GM20431 (cell line): ENCODE measurements at regions not wholly inside any gene's neighbourhood (a gene's known extent, or its start where the extent isn't known, plus 50 kb on each side); places are given as distances from the start of the nearest gene placed in this dataset.
"Not testable (repeated sequence)": the region's sequence is repeated elsewhere in the genome, so short reads cannot be mapped to it uniquely, and the experiment has no call there.

Experiments used
- in situ Hi-C: fragments of 300-500 bp; cut with MseI, MboI; formaldehyde crosslinking; loops from one replicate; pipeline ENCODE4 v1.15.0; 2020; ENCODE audit warnings: low sequenced_read_pairs; ENCODE audit not compliant: unreplicated experiment

GRCh38 chr9:31937737-31938136, 446.7 kb upstream of the ACO1 start:
- in situ Hi-C loops = not testable (repeated sequence)

- in situ Hi-C loops = no loop called here
Measured at GRCh38 chr9:31950756-31951155, 433.7 kb upstream of the ACO1 start.

GRCh38 chr9:31958572-31958971, 425.9 kb upstream of the ACO1 start:
- in situ Hi-C loops = no loop called here

- in situ Hi-C loops = no loop called here
Measured at GRCh38 chr9:31969552-31969951, 414.9 kb upstream of the ACO1 start.

- in situ Hi-C loops = no loop called here
Measured at GRCh38 chr9:31983895-31984294, 400.5 kb upstream of the ACO1 start.

- in situ Hi-C loops = no loop called here
Measured at GRCh38 chr9:31996331-31996730, 388.1 kb upstream of the ACO1 start.

- in situ Hi-C loops = no loop called here
Measured at GRCh38 chr9:32004431-32005076, 379.9 kb upstream of the ACO1 start.

GRCh38 chr9:32010322-32010721, 374.1 kb upstream of the ACO1 start:
- in situ Hi-C loops = no loop called here

GRCh38 chr9:32011049-32011448, 373.4 kb upstream of the ACO1 start:
- in situ Hi-C loops = no loop called here

GRCh38 chr9:32015795-32016194, 368.6 kb upstream of the ACO1 start:
- in situ Hi-C loops = no loop called here

GRCh38 chr9:32045513-32045912, 338.9 kb upstream of the ACO1 start:
- in situ Hi-C loops = no loop called here

GRCh38 chr9:32067261-32067660, 317.2 kb upstream of the ACO1 start:
- in situ Hi-C loops = no loop called here

- in situ Hi-C loops = no loop called here
Measured at GRCh38 chr9:32069169-32069813, 315.2 kb upstream of the ACO1 start.

- in situ Hi-C loops = no loop called here
Measured at GRCh38 chr9:32069969-32070368, 314.5 kb upstream of the ACO1 start.

- in situ Hi-C loops = no loop called here
Measured at GRCh38 chr9:32072570-32072969, 311.9 kb upstream of the ACO1 start.

- in situ Hi-C loops = no loop called here
Measured at GRCh38 chr9:32092031-32092430, 292.4 kb upstream of the ACO1 start.

GRCh38 chr9:32117291-32117690, 267.2 kb upstream of the ACO1 start:
- in situ Hi-C loops = no loop called here

GRCh38 chr9:32128546-32128945, 255.9 kb upstream of the ACO1 start:
- in situ Hi-C loops = no loop called here

GRCh38 chr9:32130709-32131108, 253.7 kb upstream of the ACO1 start:
- in situ Hi-C loops = not testable (repeated sequence)

GRCh38 chr9:32136700-32137339, 247.6 kb upstream of the ACO1 start:
- in situ Hi-C loops = no loop called here

- in situ Hi-C loops = no loop called here
Measured at GRCh38 chr9:32142074-32142473, 242.4 kb upstream of the ACO1 start.

GRCh38 chr9:32148553-32148952, 235.9 kb upstream of the ACO1 start:
- in situ Hi-C loops = not testable (repeated sequence)
